ENCODE measurements at regions not wholly inside any gene's neighbourhood (a gene's known extent, or its start where the extent isn't known, plus 50 kb on each side); places are given as distances from the start of the nearest gene placed in this dataset.

GRCh38 chr15:59817834-59818233 lies 128.7 kb upstream of the BNIP2 start:
- no peak for TF ChIP-seq CTCF (conservative IDR thresholded peaks at IDR 0.05; ENCODE audit: low read depth, low read length)
- Histone ChIP-seq H2AFZ (ENCODE audit: low read depth) (no peak overlapping the region), H3K27me3 (ENCODE audit: insufficient read depth, low read depth) (no peaks in the 10 kb centered on the region)

GRCh38 chr15:59817053-59817452 lies 127.9 kb upstream of the BNIP2 start:
- Histone ChIP-seq H3K79me2 (ENCODE audit: insufficient read depth, low read depth) (no peaks in the 10 kb centered on the region), H3K36me3 (ENCODE audit: insufficient read depth) (no peaks in the 10 kb centered on the region), H3K27ac (no peak overlapping the region), H3K4me3 (IDR thresholded peaks at IDR 0.05; ENCODE audit: insufficient read depth, low read depth, low read length) (no peak overlapping the region), H3K9ac (no peak overlapping the region), H3K4me1 (ENCODE audit: low read depth, poor library complexity, severe bottlenecking) (no peaks in the 10 kb centered on the region), H3K27me3 (ENCODE audit: insufficient read depth, low read depth) (no peaks in the 10 kb centered on the region), H4K20me1 (ENCODE audit: insufficient read depth) (no peaks in the 10 kb centered on the region), H3K4me2 (no peak overlapping the region), H2AFZ (ENCODE audit: low read depth) (no peak overlapping the region)
- no peak for TF ChIP-seq CTCF (conservative IDR thresholded peaks at IDR 0.05; ENCODE audit: low read depth, low read length)

More at GRCh38 chr15:59817834-59818233, 128.7 kb upstream of the BNIP2 start:
- H3K27ac ChIP-seq = no peak overlapping the region
- no peak overlapping the region for H3K4me3 ChIP-seq (IDR thresholded peaks at IDR 0.05; ENCODE audit: insufficient read depth, low read depth, low read length)
- no peak overlapping the region for H3K9ac ChIP-seq
- no peaks in the 10 kb centered on the region for H3K4me1 ChIP-seq (ENCODE audit: low read depth, poor library complexity, severe bottlenecking)
- H3K79me2 ChIP-seq (ENCODE audit: insufficient read depth, low read depth) = no peaks in the 10 kb centered on the region
- no peaks in the 10 kb centered on the region for H3K36me3 ChIP-seq (ENCODE audit: insufficient read depth)
- no peaks in the 10 kb centered on the region for H4K20me1 ChIP-seq (ENCODE audit: insufficient read depth)
- no peak overlapping the region for H3K4me2 ChIP-seq

GRCh38 chr15:59814409-59814808 lies 125.3 kb upstream of the BNIP2 start:
- no peaks in the 10 kb centered on the region for H3K27me3 ChIP-seq (ENCODE audit: insufficient read depth, low read depth)
- no peak overlapping the region for H3K27ac ChIP-seq
- H3K4me3 ChIP-seq (IDR thresholded peaks at IDR 0.05; ENCODE audit: insufficient read depth, low read depth, low read length) = no peak overlapping the region
- H2AFZ ChIP-seq (ENCODE audit: low read depth) = no peak overlapping the region
- no peaks in the 10 kb centered on the region for H3K36me3 ChIP-seq (ENCODE audit: insufficient read depth)
- H3K4me2 ChIP-seq = no peak overlapping the region
- no peaks in the 10 kb centered on the region for H3K79me2 ChIP-seq (ENCODE audit: insufficient read depth, low read depth)
- no peak overlapping the region for H3K9ac ChIP-seq
- no peak for TF ChIP-seq CTCF (conservative IDR thresholded peaks at IDR 0.05; ENCODE audit: low read depth, low read length)
- H3K4me1 ChIP-seq (ENCODE audit: low read depth, poor library complexity, severe bottlenecking) = no peaks in the 10 kb centered on the region
- H4K20me1 ChIP-seq (ENCODE audit: insufficient read depth) = no peaks in the 10 kb centered on the region

- Histone ChIP-seq H3K9ac (no peak overlapping the region), H3K36me3 (ENCODE audit: insufficient read depth) (no peaks in the 10 kb centered on the region), H3K79me2 (ENCODE audit: insufficient read depth, low read depth) (no peaks in the 10 kb centered on the region), H3K27me3 (ENCODE audit: insufficient read depth, low read depth) (no peaks in the 10 kb centered on the region), H3K4me3 (IDR thresholded peaks at IDR 0.05; ENCODE audit: insufficient read depth, low read depth, low read length) (no peak overlapping the region), H3K4me1 (ENCODE audit: low read depth, poor library complexity, severe bottlenecking) (no peaks in the 10 kb centered on the region), H2AFZ (ENCODE audit: low read depth) (no peak overlapping the region), H4K20me1 (ENCODE audit: insufficient read depth) (no peaks in the 10 kb centered on the region), H3K4me2 (no peak overlapping the region), H3K27ac (no peak overlapping the region)
- no peak for TF ChIP-seq CTCF (conservative IDR thresholded peaks at IDR 0.05; ENCODE audit: low read depth, low read length)
These were observed 123.8 kb upstream of the BNIP2 start for GRCh38 chr15:59812889-59813288.
